ENCODE measurements at regions not wholly inside any gene's neighbourhood (a gene's known extent, or its start where the extent isn't known, plus 50 kb on each side); places are given as distances from the start of the nearest gene placed in this dataset.

- no peak for TF ChIP-seq CTCF (conservative IDR thresholded peaks at IDR 0.05)
- no peak for TF ChIP-seq ZFX (IDR thresholded peaks at IDR 0.05)
These were observed 227.5 kb upstream of the IGF1R start for GRCh38 chr15:98420837-98421236.
